ENCODE measurements at regions not wholly inside any gene's neighbourhood (a gene's known extent, or its start where the extent isn't known, plus 50 kb on each side); places are given as distances from the start of the nearest gene placed in this dataset.

- Histone ChIP-seq H3K9ac (ENCODE audit: control insufficient read depth, extremely low read depth, insufficient read depth, low read length) (no peak overlapping the region), H3K27ac (ENCODE audit: control insufficient read depth, insufficient read depth, low read length) (no peak overlapping the region), H4K20me1 (ENCODE audit: control insufficient read depth, extremely low read depth, insufficient read depth, low read length) (no peaks in the 10 kb centered on the region), H3K4me2 (ENCODE audit: control insufficient read depth, extremely low read depth, insufficient read depth, low read depth, low read length) (no peak overlapping the region), H3K79me2 (ENCODE audit: control insufficient read depth, insufficient read depth, low read length) (no peaks in the 10 kb centered on the region), H3K36me3 (ENCODE audit: control insufficient read depth in 2 of 2, extremely low read depth in 1 of 2, insufficient read depth in 2 of 2, low read length in 2 of 2) (no peaks in the 10 kb centered on the region), H3K9me3 (ENCODE audit: control insufficient read depth, low read depth, low read length) (no peaks in the 10 kb centered on the region), H3K4me3 (ENCODE audit: control insufficient read depth in 2 of 3, extremely low read depth in 1 of 3, insufficient read depth in 2 of 3, low read depth in 1 of 3, low read length in 3 of 3) (no peak overlapping the region), H3K4me1 (ENCODE audit: control insufficient read depth, extremely low read depth, insufficient read depth, low read length) (no peaks in the 10 kb centered on the region), H2AFZ (ENCODE audit: control insufficient read depth, low read length) (no peak overlapping the region), H3K27me3 (ENCODE audit: control insufficient read depth, extremely low read depth, insufficient read depth, low read length) (no peaks in the 10 kb centered on the region), H3K9me1 (ENCODE audit: control insufficient read depth, extremely low read depth, insufficient read depth, low read length) (no peaks in the 10 kb centered on the region)
- FAIRE-seq (no peak), DNase-seq (ENCODE audit: low read depth, low spot score) (no peak)
- TF ChIP-seq CTCF (optimal IDR thresholded peaks at IDR 0.05 in 1 of 3, IDR thresholded peaks at IDR 0.05 in 1 of 3, conservative IDR thresholded peaks at IDR 0.05 in 1 of 3; ENCODE audit: extremely low read depth in 1 of 3, insufficient read depth in 2 of 3, low read length in 3 of 3): no peak
- TF ChIP-seq EZH2 (IDR thresholded peaks at IDR 0.05; ENCODE audit: low read length): no peak
- dilution Hi-C loops (cut with MboI; ENCODE audit: extremely low pct_ligation_motif_present, low sequenced_read_pairs): no loop called here
Observed at GRCh38 chr4:130043732-130044160, 947.8 kb downstream of the C4orf33 start.

- DNase-seq (ENCODE audit: low read depth, low spot score) (no peak), FAIRE-seq (no peak)
- Histone ChIP-seq H3K4me2 (ENCODE audit: control insufficient read depth, extremely low read depth, insufficient read depth, low read depth, low read length) (no peak overlapping the region), H3K27ac (ENCODE audit: control insufficient read depth, insufficient read depth, low read length) (no peak overlapping the region), H3K27me3 (ENCODE audit: control insufficient read depth, extremely low read depth, insufficient read depth, low read length) (no peaks in the 10 kb centered on the region), H3K4me3 (ENCODE audit: control insufficient read depth in 2 of 3, extremely low read depth in 1 of 3, insufficient read depth in 2 of 3, low read depth in 1 of 3, low read length in 3 of 3) (no peak overlapping the region), H3K79me2 (ENCODE audit: control insufficient read depth, insufficient read depth, low read length) (no peaks in the 10 kb centered on the region), H3K9me3 (ENCODE audit: control insufficient read depth, low read depth, low read length) (no peaks in the 10 kb centered on the region), H3K9ac (ENCODE audit: control insufficient read depth, extremely low read depth, insufficient read depth, low read length) (no peak overlapping the region), H3K4me1 (ENCODE audit: control insufficient read depth, extremely low read depth, insufficient read depth, low read length) (no peaks in the 10 kb centered on the region), H3K9me1 (ENCODE audit: control insufficient read depth, extremely low read depth, insufficient read depth, low read length) (no peaks in the 10 kb centered on the region), H2AFZ (ENCODE audit: control insufficient read depth, low read length) (no peak overlapping the region), H3K36me3 (ENCODE audit: control insufficient read depth in 2 of 2, extremely low read depth in 1 of 2, insufficient read depth in 2 of 2, low read length in 2 of 2) (no peaks in the 10 kb centered on the region), H4K20me1 (ENCODE audit: control insufficient read depth, extremely low read depth, insufficient read depth, low read length) (no peaks in the 10 kb centered on the region)
- TF ChIP-seq EZH2 (IDR thresholded peaks at IDR 0.05; ENCODE audit: low read length): no peak
- TF ChIP-seq CTCF (optimal IDR thresholded peaks at IDR 0.05 in 1 of 3, IDR thresholded peaks at IDR 0.05 in 1 of 3, conservative IDR thresholded peaks at IDR 0.05 in 1 of 3; ENCODE audit: extremely low read depth in 1 of 3, insufficient read depth in 2 of 3, low read length in 3 of 3): no peak
- dilution Hi-C loops (cut with MboI; ENCODE audit: extremely low pct_ligation_motif_present, low sequenced_read_pairs): no loop called here
Observed at GRCh38 chr4:130044788-130045531, 949.0 kb downstream of the C4orf33 start.
